Glomerular visceral epithelial cell (primary cell): ENCODE measurements at regions not wholly inside any gene's neighbourhood (a gene's known extent, or its start where the extent isn't known, plus 50 kb on each side); places are given as distances from the start of the nearest gene placed in this dataset.
A peak's percentile ranks its signal among the peaks of the same experiment; 100 is the strongest.
"Not testable (repeated sequence)": the region's sequence is repeated elsewhere in the genome, so short reads cannot be mapped to it uniquely, and the experiment has no call there.

Experiments
- DNase-seq: peaks from one replicate; pipeline ENCODE4 v3.0.0-alpha.2; 2016; ENCODE audit errors: extremely low spot score

- DNase-seq, result not testable (repeated sequence)
Measured at GRCh38 chr12:127155935-127156619, 1110.9 kb upstream of the TMEM132C start.

GRCh38 chr12:127157501-127158366 is 1109.2 kb upstream of the TMEM132C start:
- not testable (repeated sequence) for DNase-seq

GRCh38 chr12:127158385-127159061 is 1108.4 kb upstream of the TMEM132C start:
- no peak for DNase-seq

DNA sequence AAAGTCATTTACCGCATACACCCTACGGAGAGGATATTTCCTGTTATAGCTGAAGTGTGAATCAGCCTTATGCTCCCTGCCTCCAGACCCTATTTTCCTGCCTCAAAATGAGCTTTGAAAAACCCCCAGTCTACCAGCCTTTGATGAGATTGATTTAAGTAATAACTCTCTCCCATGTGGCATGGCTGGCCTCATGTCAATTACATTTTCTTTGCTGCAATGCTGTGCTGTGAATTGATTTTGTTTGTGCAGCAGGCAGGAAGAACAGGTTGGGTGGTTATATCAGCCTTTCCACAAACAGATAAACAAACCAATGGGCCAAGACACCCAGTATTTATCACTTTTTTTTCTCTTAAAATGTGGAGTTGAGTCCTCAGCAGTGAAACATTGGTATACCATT is 1105.5 kb upstream of the TMEM132C start:
- DNase-seq, result no peak

GRCh38 chr12:127162307-127162706 is 1104.7 kb upstream of the TMEM132C start:
- no peak for DNase-seq

GRCh38 chr12:127162902-127163301 is 1104.1 kb upstream of the TMEM132C start:
- DNase-seq, result peak; percentile 73

DNA sequence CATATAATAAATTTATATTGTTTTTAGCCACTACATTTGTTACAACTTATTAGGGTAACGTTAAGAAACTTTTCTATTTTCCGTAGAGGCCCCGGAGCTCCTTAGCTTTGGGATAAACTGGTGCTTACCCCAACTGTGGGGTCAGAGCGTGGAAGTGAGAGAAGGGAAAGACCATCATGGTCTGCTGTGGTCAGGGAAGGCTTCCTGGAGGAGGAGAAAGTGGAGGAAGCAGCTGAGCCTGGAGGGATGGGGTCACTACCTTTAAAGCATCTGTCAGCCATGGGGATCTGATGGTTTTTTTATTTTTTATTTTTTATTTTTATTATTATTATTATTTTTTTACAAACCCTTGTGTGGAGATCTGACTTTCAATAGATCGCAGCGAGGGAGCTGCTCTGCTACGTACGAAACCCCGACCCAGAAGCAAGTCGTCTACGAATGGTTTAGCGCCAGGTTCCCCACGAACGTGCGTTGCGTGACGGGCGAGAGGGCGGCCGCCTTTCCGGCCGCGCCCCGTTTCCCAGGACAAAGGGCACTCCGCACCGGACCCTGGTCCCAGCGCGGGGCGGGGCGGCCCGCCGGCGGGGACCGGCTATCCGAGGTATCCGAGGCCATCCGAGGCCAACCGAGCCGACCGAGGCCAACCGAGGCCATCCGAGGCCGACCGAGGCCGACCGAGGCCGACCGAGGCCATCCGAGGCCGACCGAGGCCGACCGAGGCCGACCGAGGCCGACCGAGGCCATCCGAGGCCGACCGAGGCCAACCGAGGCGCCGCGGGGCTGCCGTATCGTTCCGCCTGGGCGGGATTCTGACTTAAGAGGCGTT is 1101.2 kb upstream of the TMEM132C start:
- DNase-seq, result peak; percentile 89

GRCh38 chr12:127169321-127170181 is 1097.4 kb upstream of the TMEM132C start:
- DNase-seq, result no peak

DNA sequence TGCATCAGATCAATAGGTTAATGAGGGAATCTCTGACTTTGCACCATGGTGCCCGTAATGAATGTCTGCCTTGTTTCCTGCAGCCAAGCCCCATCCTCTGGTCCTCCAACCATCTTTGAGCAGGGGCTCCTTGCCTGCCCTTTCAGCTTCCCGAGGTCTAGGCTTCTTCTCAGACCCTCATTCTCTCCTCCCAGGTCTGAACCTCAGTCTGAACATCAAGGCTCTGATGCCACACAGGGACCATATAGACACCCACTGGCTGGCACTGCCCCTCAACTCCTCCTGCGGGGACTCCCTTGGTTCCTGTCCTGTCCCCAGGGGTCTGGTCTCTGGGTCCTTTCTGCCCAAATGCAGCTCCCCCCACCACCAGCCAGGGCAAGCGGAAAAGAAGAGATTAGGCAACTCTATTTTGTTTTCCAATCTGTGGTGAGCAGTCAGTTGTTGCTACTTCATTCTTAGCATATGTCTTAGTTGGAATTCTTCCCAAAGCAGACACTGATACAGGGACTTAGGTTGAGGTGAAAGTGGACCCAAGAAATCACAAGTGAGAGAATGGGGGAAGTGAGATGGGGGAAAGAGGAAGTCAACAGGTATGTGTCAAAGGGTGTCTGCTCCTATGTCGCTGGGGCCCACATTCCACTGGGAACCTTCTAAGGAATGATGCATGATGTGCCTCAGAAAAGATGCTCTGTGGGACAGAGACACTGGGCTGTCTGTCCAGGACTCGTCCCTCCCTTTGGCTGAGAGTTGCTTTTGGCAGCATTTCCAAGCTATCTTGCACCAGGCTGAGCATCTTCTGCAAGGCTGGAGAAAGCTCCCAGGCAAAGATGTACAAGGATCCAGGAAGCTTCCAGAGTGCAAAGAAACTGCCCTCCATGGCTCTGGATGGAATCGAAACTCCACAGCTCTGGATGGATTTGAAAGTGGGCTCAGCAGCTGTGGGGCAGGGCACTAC is 1096.5 kb upstream of the TMEM132C start:
- DNase-seq, result no peak

- DNase-seq, result no peak
Measured at GRCh38 chr12:127172861-127173260, 1094.1 kb upstream of the TMEM132C start.

DNA sequence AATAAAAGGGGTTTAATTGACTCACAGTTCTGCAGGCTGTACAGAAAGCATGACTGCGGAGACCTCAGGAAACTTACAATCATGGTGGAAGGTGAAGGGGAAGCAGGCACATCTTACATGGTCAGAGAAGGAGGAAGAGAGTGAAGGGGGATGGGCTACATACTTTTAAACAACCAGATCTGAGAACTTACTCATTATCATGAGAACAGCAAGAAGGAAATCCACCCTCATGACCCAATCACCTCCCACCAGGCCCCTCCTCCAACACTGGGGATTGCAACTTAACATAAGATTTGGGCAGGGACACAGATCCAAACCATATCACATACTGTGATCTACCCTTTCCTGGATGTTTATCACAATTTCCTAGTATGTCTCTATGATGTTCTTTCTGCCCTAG is 1093.0 kb upstream of the TMEM132C start:
- not testable (repeated sequence) for DNase-seq

DNA sequence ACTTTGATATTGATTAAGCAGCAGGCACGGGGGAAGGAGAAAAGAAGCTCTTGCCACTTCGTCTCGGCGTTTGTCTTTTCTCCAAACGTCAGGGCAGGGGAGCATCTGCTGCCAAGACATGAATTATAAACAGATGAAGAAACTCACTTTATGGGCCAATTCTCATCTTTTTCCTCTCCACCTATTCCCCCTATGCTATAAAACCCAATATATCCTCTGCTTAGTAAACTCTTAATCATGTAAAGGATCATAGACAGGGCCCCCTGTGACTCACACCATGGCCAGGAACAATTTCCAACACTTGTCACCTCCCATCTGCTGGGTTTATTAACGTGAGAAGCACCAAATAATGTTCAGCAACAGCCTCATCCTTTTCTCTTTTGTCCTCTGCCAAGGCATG is 1092.1 kb upstream of the TMEM132C start:
- no peak for DNase-seq

DNA sequence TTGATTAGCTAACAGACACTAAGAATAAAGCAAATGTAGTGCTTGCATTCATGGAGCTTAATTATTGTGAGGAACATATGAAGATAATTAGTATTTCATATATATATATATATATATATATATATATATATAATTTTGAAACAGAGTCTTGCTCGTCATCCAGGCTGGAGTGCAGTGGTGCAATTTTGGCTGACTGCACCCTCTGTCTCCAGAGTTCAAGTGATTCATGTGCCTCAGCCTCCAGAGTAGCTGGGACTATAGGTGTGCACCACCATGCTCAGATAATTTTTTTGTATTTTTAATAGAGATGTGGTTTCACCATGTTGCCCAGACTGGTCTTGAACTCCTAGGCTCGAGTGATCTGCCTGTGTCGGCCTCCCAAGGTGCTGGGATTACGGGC is 1091.6 kb upstream of the TMEM132C start:
- DNase-seq, result no peak

GRCh38 chr12:127176804-127177203 is 1090.2 kb upstream of the TMEM132C start:
- DNase-seq, result no peak

- DNase-seq, result no peak
Measured at GRCh38 chr12:127178052-127178451, 1088.9 kb upstream of the TMEM132C start.

GRCh38 chr12:127178463-127178862 is 1088.5 kb upstream of the TMEM132C start:
- no peak for DNase-seq

DNA sequence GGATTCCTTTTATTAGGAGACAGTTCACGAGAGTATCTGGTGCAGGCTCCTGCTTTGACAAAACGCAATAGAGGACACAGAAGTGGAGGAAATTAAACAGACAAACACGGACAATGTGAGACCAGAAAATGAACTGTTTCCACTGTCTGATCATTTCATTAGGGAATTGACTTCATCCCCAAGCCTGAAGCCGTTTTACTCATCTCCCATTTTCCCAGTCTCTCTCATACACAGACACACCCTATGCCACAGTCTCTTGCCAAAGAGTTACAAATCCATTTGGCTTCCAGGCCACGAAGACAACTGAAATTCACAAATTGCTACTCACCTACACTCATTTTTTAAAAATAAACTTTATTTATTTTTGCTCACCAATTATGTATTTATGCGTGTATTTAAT is 1087.8 kb upstream of the TMEM132C start:
- no peak for DNase-seq

DNA sequence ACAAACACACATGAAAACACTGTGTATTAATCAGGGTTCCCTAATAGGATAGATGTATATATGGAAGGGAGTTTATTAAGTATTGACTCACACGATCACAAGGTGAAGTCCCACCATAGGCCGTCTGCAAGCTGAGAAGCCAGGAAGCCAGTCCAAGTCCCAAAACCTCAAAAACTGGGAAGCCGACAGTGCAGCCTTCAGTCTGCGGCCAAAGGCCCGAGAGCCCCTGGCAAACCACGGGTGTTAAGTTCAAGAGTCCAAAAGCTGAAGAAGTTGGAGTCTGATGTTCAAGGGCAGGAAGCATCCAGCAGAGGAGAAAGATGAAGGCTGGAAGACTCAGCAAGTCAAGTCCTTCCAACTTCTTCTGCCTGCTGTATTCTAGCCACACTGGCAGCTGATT is 1085.0 kb upstream of the TMEM132C start:
- no peak for DNase-seq

GRCh38 chr12:127189992-127190391 is 1077.0 kb upstream of the TMEM132C start:
- DNase-seq, result no peak

- peak; percentile 54 for DNase-seq
Measured at GRCh38 chr12:127191129-127191528, 1075.8 kb upstream of the TMEM132C start.
